IPS-NIHi7 (cell line): ENCODE measurements at regions not wholly inside any gene's neighbourhood (a gene's known extent, or its start where the extent isn't known, plus 50 kb on each side); places are given as distances from the start of the nearest gene placed in this dataset.

ENCODE experiments used
- DNase-seq: peaks from one replicate; pipeline ENCODE4 v3.0.0; 2012; ENCODE audit warnings: mixed read lengths; ENCODE audit errors: extremely low spot score

- DNase-seq: no peak
Observed at GRCh38 chr11:29310725-29311342, 706.0 kb downstream of the KCNA4 start.

- no peak for DNase-seq
Observed at GRCh38 chr11:29309992-29310391, 706.8 kb downstream of the KCNA4 start.

GRCh38 chr11:29306527-29306926 lies 710.3 kb downstream of the KCNA4 start:
- DNase-seq: no peak

- no peak for DNase-seq
Observed at GRCh38 chr11:29305456-29306232, 711.2 kb downstream of the KCNA4 start.

GRCh38 chr11:29300420-29300819 lies 716.4 kb downstream of the KCNA4 start:
- no peak for DNase-seq

- no peak for DNase-seq
Observed at GRCh38 chr11:29296680-29297079, 720.1 kb downstream of the KCNA4 start.

GRCh38 chr11:29293825-29294224 lies 723.0 kb downstream of the KCNA4 start:
- DNase-seq: no peak

GRCh38 chr11:29282088-29282487 lies 734.7 kb downstream of the KCNA4 start:
- peak; percentile 17 for DNase-seq

- no peak for DNase-seq
Observed at GRCh38 chr11:29281271-29281777, 735.5 kb downstream of the KCNA4 start.

GRCh38 chr11:29280452-29280851 lies 736.4 kb downstream of the KCNA4 start:
- no peak for DNase-seq

- no peak for DNase-seq
Observed at GRCh38 chr11:29279716-29280115, 737.1 kb downstream of the KCNA4 start.

- DNase-seq: peak; percentile 14
Observed at GRCh38 chr11:29272019-29272654, 744.7 kb downstream of the KCNA4 start.

GRCh38 chr11:29271616-29272015 lies 745.2 kb downstream of the KCNA4 start:
- DNase-seq: no peak

GRCh38 chr11:29268733-29269132 lies 748.1 kb downstream of the KCNA4 start:
- no peak for DNase-seq

GRCh38 chr11:29265792-29266191 lies 751.0 kb downstream of the KCNA4 start:
- DNase-seq: no peak

GRCh38 chr11:29265381-29265780 lies 751.4 kb downstream of the KCNA4 start:
- DNase-seq: no peak

GRCh38 chr11:29263971-29264682 lies 752.7 kb downstream of the KCNA4 start:
- DNase-seq: no peak

GRCh38 chr11:29261831-29262230 lies 755.0 kb downstream of the KCNA4 start:
- DNase-seq: no peak

- no peak for DNase-seq
Observed at GRCh38 chr11:29260939-29261705, 755.7 kb downstream of the KCNA4 start.

GRCh38 chr11:29258411-29258810 lies 758.4 kb downstream of the KCNA4 start:
- DNase-seq: no peak

GRCh38 chr11:29256580-29256979 lies 760.2 kb downstream of the KCNA4 start:
- DNase-seq: no peak
